ENCODE measurements at regions not wholly inside any gene's neighbourhood (a gene's known extent, or its start where the extent isn't known, plus 50 kb on each side); places are given as distances from the start of the nearest gene placed in this dataset.

- TF ChIP-seq CTCF (IDR thresholded peaks at IDR 0.05; ENCODE audit: unreplicated experiment): no peak
- peaks cover 2% of the 10 kb centered on the region for H3K4me1 Mint-ChIP-seq (ENCODE audit: unreplicated experiment)
Measured at GRCh38 chr4:143083756-143084472, 100.8 kb upstream of the USP38 start.

GRCh38 chr4:143084566-143084965 is 100.2 kb upstream of the USP38 start:
- DNase-seq (ENCODE audit: low spot score): no peak
- H3K4me3 Mint-ChIP-seq (ENCODE audit: unreplicated experiment): no peak overlapping the region
- H3K4me1 Mint-ChIP-seq (ENCODE audit: unreplicated experiment): peaks cover 2% of the 10 kb centered on the region
- H3K9me3 Mint-ChIP-seq (ENCODE audit: unreplicated experiment): no peaks in the 10 kb centered on the region
- TF ChIP-seq CTCF (IDR thresholded peaks at IDR 0.05; ENCODE audit: unreplicated experiment): no peak
- H3K27ac Mint-ChIP-seq (ENCODE audit: unreplicated experiment): no peak overlapping the region
- no peaks in the 10 kb centered on the region for H3K36me3 Mint-ChIP-seq (ENCODE audit: low read depth, unreplicated experiment)
- peaks cover 2% of the 10 kb centered on the region for H3K27me3 Mint-ChIP-seq (ENCODE audit: unreplicated experiment)

More at GRCh38 chr4:143083756-143084472, 100.8 kb upstream of the USP38 start:
- Mint-ChIP-seq H3K36me3 (ENCODE audit: low read depth, unreplicated experiment) (no peaks in the 10 kb centered on the region), H3K4me3 (ENCODE audit: unreplicated experiment) (no peak overlapping the region), H3K9me3 (ENCODE audit: unreplicated experiment) (no peaks in the 10 kb centered on the region), H3K27me3 (ENCODE audit: unreplicated experiment) (peaks cover 2% of the 10 kb centered on the region), H3K27ac (ENCODE audit: unreplicated experiment) (peak overlapping the region; percentile 9)
- DNase-seq (ENCODE audit: low spot score): no peak

GRCh38 chr4:143085224-143085623 is 99.5 kb upstream of the USP38 start:
- Mint-ChIP-seq H3K36me3 (ENCODE audit: low read depth, unreplicated experiment) (no peaks in the 10 kb centered on the region), H3K27ac (ENCODE audit: unreplicated experiment) (no peak overlapping the region), H3K4me3 (ENCODE audit: unreplicated experiment) (no peak overlapping the region), H3K27me3 (ENCODE audit: unreplicated experiment) (no peaks in the 10 kb centered on the region), H3K4me1 (ENCODE audit: unreplicated experiment) (peaks cover 2% of the 10 kb centered on the region), H3K9me3 (ENCODE audit: unreplicated experiment) (no peaks in the 10 kb centered on the region)
- no peak for TF ChIP-seq CTCF (IDR thresholded peaks at IDR 0.05; ENCODE audit: unreplicated experiment)
- no peak for DNase-seq (ENCODE audit: low spot score)

GRCh38 chr4:143085659-143086058 is 99.1 kb upstream of the USP38 start:
- H3K27ac Mint-ChIP-seq (ENCODE audit: unreplicated experiment): no peak overlapping the region
- peaks cover 2% of the 10 kb centered on the region for H3K4me1 Mint-ChIP-seq (ENCODE audit: unreplicated experiment)
- no peak for DNase-seq (ENCODE audit: low spot score)
- H3K4me3 Mint-ChIP-seq (ENCODE audit: unreplicated experiment): no peak overlapping the region
- peaks cover 3% of the 10 kb centered on the region for H3K9me3 Mint-ChIP-seq (ENCODE audit: unreplicated experiment)
- peaks cover 2% of the 10 kb centered on the region for H3K36me3 Mint-ChIP-seq (ENCODE audit: low read depth, unreplicated experiment)
- no peak for TF ChIP-seq CTCF (IDR thresholded peaks at IDR 0.05; ENCODE audit: unreplicated experiment)
- no peaks in the 10 kb centered on the region for H3K27me3 Mint-ChIP-seq (ENCODE audit: unreplicated experiment)

GRCh38 chr4:143089291-143089690 is 95.4 kb upstream of the USP38 start:
- no peaks in the 10 kb centered on the region for H3K27me3 Mint-ChIP-seq (ENCODE audit: unreplicated experiment)
- H3K4me1 Mint-ChIP-seq (ENCODE audit: unreplicated experiment): no peaks in the 10 kb centered on the region
- no peak overlapping the region for H3K4me3 Mint-ChIP-seq (ENCODE audit: unreplicated experiment)
- H3K9me3 Mint-ChIP-seq (ENCODE audit: unreplicated experiment): peaks cover 6% of the 10 kb centered on the region
- H3K36me3 Mint-ChIP-seq (ENCODE audit: low read depth, unreplicated experiment): peaks cover 4% of the 10 kb centered on the region
- TF ChIP-seq CTCF (IDR thresholded peaks at IDR 0.05; ENCODE audit: unreplicated experiment): no peak
- no peak for DNase-seq (ENCODE audit: low spot score)
- no peak overlapping the region for H3K27ac Mint-ChIP-seq (ENCODE audit: unreplicated experiment)
